Activated CD4-positive, alpha-beta T cell treated with anti-CD3 and anti-CD28 coated beads for 1 hour (primary cell): ENCODE measurements at regions not wholly inside any gene's neighbourhood (a gene's known extent, or its start where the extent isn't known, plus 50 kb on each side); places are given as distances from the start of the nearest gene placed in this dataset.

ENCODE experiments used
- DNase-seq: peaks from one replicate; pipeline ENCODE4 v3.0.0-alpha.2; 2020

DNA sequence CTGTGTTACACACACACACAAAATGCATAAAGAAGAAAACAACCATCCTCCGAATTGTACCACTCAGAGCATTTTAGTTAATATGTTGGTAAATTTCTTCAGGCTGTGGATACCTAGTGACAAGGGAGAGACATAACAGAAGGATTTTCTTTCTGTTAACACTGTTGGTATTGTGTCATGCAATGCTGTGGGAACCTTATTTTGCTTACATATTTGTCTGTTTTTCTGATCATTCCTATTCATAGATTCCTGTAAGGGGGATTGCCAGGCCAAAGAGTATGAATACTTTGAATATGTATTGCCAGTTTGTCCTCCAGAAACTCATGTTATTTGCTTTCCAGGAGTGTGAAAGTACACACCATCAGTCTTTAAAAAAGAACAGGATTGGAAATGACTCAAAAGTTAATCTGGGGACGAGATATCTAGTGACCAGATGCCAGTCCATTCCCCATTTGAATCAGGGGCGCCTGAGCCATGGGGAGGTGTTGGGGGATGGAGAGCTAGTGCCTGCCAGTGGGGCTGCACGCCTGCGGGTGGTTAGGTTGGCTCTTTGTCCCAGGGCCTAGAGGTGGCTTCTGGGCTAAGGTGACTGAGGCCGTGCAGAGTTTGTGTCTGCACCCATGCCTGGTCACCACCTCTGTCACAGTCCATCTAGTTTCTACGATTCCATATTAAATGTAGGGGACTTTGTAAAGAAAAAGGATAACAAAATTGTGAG, 142.0 kb downstream of the PTPN20 start:
- DNase-seq = no peak

GRCh38 chr10:47054974-47055373, 143.7 kb downstream of the PTPN20 start:
- no peak for DNase-seq

GRCh38 chr10:47055386-47056246, 144.4 kb downstream of the PTPN20 start:
- DNase-seq = no peak

- DNase-seq = no peak
Observed at GRCh38 chr10:47056247-47056510, 145.0 kb downstream of the PTPN20 start.

DNA sequence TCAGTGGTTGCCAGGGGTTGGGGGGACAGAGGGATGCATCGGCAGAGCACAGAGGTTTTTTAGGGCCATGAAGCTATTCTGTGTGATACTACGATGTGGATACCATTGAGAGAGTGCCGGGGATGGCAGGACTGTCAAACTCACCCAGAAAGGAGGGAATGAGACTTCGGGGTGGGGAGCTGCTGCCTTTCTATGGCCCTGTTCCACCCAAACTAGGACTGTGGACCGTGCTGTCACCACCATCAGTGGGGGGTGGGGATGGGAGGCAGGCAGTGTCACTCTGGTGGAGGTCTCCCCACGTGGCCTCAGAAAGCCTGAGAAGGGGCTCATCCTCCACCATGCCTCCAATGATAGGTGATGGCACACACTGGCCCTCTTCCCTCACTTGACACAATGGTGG, 146.2 kb downstream of the PTPN20 start:
- DNase-seq = no peak

GRCh38 chr10:47058032-47058702, 146.9 kb downstream of the PTPN20 start:
- no peak for DNase-seq

GRCh38 chr10:47058961-47059391, 147.7 kb downstream of the PTPN20 start:
- DNase-seq = no peak

DNA sequence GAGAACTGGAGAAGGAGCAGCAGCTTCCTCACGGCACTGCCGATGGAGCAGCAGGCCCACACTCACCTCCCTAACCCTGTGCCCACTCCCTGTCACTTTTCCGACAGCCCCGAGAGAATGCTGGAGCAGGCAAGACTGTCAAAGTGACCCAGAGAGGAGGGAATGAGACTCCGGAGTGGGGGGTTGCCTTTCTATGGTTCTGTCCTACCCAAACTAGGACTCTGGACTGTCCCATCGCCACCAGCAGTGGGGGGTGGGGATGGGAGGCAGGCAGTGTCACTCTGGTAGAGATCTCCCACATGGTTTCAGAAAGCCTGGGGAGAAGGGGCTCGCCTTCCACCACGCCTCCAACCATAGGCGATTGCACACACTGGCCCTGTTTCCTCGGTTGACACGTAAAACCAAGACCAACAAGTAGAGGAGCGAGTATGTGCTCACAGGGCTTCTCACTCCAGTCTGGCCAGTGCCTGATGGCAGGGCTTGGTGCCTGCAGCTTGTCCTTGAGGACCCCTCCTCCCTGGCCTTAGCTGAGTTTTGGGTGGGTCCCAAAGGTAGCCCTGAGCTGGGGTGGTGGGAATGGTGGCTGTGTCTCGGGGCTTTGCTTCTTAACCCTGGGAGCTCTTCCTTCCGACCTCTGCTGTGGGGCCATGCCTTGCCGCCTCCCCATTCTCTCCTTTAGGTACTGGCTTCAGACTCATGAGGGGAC, 148.5 kb downstream of the PTPN20 start:
- DNase-seq = no peak

DNA sequence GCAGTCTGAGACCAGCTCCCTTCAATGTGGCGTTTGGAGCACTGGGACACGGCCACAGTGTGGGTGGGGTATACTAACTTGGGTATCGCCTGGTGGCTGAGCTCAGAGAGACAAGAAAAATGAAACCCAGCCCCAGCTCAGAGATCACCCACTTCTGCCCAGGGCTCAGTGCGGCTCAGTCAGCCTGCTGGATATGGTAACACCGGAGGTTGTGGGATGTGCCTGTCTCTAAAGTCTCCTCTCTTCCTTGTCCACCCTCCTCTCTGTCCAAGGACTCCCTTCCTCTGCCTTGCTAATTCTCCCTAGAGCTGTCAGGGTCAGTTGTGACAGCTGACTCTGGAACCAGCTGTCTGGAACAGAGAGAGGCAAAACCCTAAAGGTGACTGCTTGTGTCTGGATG, 149.1 kb downstream of the PTPN20 start:
- DNase-seq = no peak

DNA sequence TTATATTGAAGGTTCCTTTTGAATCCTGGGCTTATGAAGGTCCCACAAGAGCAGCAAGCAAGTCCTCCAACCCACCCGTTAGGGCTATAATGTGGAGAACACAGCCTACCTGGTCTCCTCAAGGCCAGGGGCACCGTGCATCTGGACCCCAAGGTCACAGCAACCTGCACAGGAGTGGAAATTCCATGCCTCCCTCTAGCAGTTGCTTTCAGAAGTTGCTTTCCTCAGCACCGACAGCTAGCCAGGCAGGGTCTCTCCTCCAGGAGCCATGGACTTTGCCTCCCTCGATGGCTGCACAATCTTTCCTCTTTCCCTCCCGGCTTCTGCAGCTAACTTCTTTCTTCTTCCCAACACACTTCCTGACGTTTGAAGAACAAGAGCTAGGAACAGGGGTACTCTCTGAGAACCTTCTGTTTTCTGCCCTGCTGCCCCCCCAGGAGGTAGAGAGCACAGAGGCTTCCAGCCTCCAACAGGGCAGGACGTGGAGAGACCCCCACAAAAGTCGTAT, 149.8 kb downstream of the PTPN20 start:
- no peak for DNase-seq

DNA sequence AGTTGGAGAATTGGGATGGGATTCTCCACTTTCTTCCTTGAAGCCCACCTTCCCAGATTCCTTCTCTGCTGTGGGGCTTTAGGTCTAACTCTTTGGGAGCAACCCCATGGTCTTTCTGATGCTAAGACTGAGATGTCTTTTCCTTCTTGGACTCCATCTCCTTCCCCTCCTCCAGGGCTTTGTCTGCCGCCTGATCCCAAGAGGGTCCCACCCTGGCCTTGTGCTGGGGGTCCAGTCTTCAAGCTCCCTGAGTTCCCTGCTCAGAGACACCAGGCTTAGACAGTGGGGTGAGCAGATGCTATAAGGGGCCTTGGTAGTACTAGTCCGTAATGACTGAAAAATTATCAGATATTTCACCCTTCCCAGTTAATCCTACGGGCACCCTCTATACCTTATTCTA, 150.5 kb downstream of the PTPN20 start:
- no peak for DNase-seq

DNA sequence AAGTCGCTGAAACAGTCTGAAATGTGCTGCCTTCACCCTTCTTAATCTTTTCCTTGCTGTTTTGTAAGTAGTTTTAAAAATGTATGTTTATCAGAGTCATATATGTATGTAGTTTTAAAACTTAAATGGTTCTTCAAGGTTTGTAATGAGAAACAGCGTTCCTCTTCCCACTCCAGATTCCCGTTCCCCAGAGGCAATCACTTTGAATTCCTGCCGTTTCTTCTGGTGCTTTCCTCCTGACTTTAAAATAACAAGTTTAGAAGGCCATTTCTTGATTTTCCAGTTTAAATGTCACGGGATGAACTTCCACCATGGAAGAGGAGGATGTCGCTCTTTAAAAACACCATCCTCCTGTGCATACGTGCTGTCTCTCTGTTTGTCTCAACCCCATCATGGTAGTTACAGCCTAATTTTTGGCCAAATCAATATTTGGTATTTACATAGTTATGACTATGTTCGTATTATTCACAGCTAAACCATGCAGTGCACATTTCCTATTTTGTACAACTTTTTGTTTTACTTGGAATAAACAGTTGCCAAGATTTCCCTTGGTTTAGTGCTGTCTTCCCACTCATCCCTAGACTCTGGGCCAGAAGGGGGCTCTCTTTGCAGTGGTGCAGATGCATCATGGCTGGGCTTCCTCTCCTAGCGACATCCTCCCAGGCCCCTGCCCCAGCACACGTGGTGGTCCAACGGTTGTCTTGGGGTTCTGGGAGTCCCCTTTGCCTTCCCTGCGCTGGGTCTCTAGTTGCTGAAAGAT, 151.4 kb downstream of the PTPN20 start:
- no peak for DNase-seq

- no peak for DNase-seq
Observed at GRCh38 chr10:47063858-47064257, 152.6 kb downstream of the PTPN20 start.

GRCh38 chr10:47065903-47066302, 154.7 kb downstream of the PTPN20 start:
- DNase-seq = no peak

GRCh38 chr10:47067949-47068940, 157.0 kb downstream of the PTPN20 start:
- no peak for DNase-seq

- no peak for DNase-seq
Observed at GRCh38 chr10:47070541-47070940, 159.3 kb downstream of the PTPN20 start.

DNA sequence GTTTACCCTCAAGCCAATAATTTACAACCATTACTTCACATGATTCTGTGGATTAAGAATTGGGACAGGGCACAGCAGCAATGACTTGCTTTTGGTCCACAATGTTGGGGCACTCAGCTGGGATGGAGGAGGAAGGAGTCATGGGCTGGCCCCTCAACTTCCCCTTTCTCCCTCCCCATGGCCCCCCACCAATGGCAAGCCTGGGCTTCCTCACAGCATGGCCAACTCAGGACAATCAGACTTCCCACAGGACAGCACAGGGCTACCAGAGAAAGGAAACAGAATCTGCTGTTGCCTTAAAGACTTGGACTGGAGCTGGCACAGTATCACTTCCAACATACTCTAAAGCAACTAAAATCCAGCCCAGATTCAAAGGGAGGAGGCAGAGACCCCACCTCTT, 160.7 kb downstream of the PTPN20 start:
- DNase-seq = no peak

- DNase-seq = no peak
Observed at GRCh38 chr10:47073967-47074366, 162.7 kb downstream of the PTPN20 start.

DNA sequence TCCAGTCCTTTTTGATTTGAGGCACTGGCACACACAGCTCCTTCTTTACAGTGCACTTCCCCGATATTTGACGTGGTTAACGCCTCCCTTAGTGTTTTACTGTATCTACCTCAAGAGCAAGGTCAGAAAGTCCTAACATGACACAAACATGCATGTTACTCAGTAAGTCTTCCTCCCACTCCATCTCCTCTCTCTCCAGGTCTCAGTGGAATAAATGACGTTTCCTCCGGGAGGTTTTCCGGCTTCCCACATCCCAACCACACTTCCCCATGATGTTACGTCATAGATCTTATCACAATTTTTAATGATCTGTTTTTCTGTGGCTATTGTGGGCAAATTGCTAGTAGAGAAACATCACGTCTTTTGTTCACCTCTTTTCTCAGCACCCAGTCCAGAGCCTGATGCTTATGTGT, 165.7 kb downstream of the PTPN20 start:
- no peak for DNase-seq

DNA sequence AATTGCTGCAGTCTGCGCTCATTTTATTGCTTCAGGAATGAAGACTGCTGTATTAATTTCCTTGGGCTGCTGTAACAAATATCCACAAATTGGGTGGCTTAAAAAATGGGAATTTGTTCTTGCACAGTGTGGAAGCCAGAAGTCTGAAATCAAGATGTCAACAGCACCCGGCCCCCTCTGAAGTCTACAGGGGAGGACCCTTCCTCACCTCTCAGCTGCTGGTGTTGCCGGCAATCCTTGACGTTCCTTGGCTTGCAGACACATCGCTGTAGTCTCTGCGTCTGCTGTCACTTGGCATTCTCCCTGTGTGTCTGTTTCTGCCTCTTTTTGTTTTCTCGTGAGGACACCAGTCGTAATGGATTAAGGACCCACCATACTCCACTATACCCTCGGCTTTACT, 166.2 kb downstream of the PTPN20 start:
- DNase-seq = no peak

- no peak for DNase-seq
Observed at GRCh38 chr10:47077941-47078340, 166.7 kb downstream of the PTPN20 start.
